GM18870 (cell line): ENCODE measurements at regions not wholly inside any gene's neighbourhood (a gene's known extent, or its start where the extent isn't known, plus 50 kb on each side); places are given as distances from the start of the nearest gene placed in this dataset.

ENCODE experiments used
- ATAC-seq: cut with Tn5 transposase; IDR thresholded peaks from one replicate; pipeline ENCODE4 v1.9.1; 2021; ENCODE audit warnings: moderate library complexity; ENCODE audit not compliant: unreplicated experiment

GRCh38 chr9:28678097-28678496, 1104.8 kb upstream of the C9orf72 start:
- no peak for ATAC-seq

GRCh38 chr9:28688172-28688571, 1114.9 kb upstream of the C9orf72 start:
- ATAC-seq, result no peak

- ATAC-seq, result no peak
Observed at GRCh38 chr9:28692012-28692411, 1118.7 kb upstream of the C9orf72 start.

GRCh38 chr9:28696960-28697359, 1123.7 kb upstream of the C9orf72 start:
- ATAC-seq, result no peak

- ATAC-seq, result no peak
Observed at GRCh38 chr9:28699632-28700031, 1126.4 kb upstream of the C9orf72 start.

- no peak for ATAC-seq
Observed at GRCh38 chr9:28707616-28708015, 1134.3 kb upstream of the C9orf72 start.

- ATAC-seq, result no peak
Observed at GRCh38 chr9:28714188-28714587, 1140.9 kb upstream of the C9orf72 start.

GRCh38 chr9:28718226-28718625, 1144.9 kb upstream of the C9orf72 start:
- no peak for ATAC-seq

GRCh38 chr9:28720746-28721145, 1147.5 kb upstream of the C9orf72 start:
- no peak for ATAC-seq

- ATAC-seq, result no peak
Observed at GRCh38 chr9:28730111-28730510, 1156.8 kb upstream of the C9orf72 start.

- no peak for ATAC-seq
Observed at GRCh38 chr9:28735738-28736342, 1162.6 kb upstream of the C9orf72 start.

- no peak for ATAC-seq
Observed at GRCh38 chr9:28741459-28741858, 1168.2 kb upstream of the C9orf72 start.

GRCh38 chr9:28747351-28747985, 1174.2 kb upstream of the C9orf72 start:
- ATAC-seq, result no peak

GRCh38 chr9:28750136-28750535, 1176.9 kb upstream of the C9orf72 start:
- no peak for ATAC-seq

- no peak for ATAC-seq
Observed at GRCh38 chr9:28758341-28758740, 1185.1 kb upstream of the C9orf72 start.

- ATAC-seq, result no peak
Observed at GRCh38 chr9:28758971-28759370, 1185.7 kb upstream of the C9orf72 start.

GRCh38 chr9:28762167-28762566, 1188.9 kb upstream of the C9orf72 start:
- ATAC-seq, result no peak

- no peak for ATAC-seq
Observed at GRCh38 chr9:28764532-28764931, 1191.3 kb upstream of the C9orf72 start.

GRCh38 chr9:28770226-28770625, 1196.9 kb upstream of the C9orf72 start:
- ATAC-seq, result no peak

GRCh38 chr9:28770827-28771226, 1197.5 kb upstream of the C9orf72 start:
- ATAC-seq, result no peak

GRCh38 chr9:28774433-28775235, 1201.4 kb upstream of the C9orf72 start:
- ATAC-seq, result peak; percentile 61

- no peak for ATAC-seq
Observed at GRCh38 chr9:28779243-28779642, 1206.0 kb upstream of the C9orf72 start.
